ENCODE measurements at regions not wholly inside any gene's neighbourhood (a gene's known extent, or its start where the extent isn't known, plus 50 kb on each side); places are given as distances from the start of the nearest gene placed in this dataset.

- TF ChIP-seq CTCF (IDR thresholded peaks at IDR 0.05): no peak
- no peak for DNase-seq (ENCODE audit: extremely low spot score, unreplicated experiment)
- H3K27me3 Mint-ChIP-seq (ENCODE audit: unreplicated experiment): peaks cover 9% of the 10 kb centered on the region
- H3K36me3 Mint-ChIP-seq (ENCODE audit: unreplicated experiment): no peaks in the 10 kb centered on the region
- H3K4me1 Mint-ChIP-seq (ENCODE audit: unreplicated experiment): peaks cover 7% of the 10 kb centered on the region
- peaks cover 9% of the 10 kb centered on the region for H3K9me3 Mint-ChIP-seq (ENCODE audit: unreplicated experiment)
- H3K27ac Mint-ChIP-seq (ENCODE audit: unreplicated experiment): no peak overlapping the region
- H3K4me3 Mint-ChIP-seq (ENCODE audit: unreplicated experiment): no peak overlapping the region
Observed at GRCh38 chr1:83698644-83699043, 300.3 kb downstream of the TTLL7 start.

- peaks cover 9% of the 10 kb centered on the region for H3K27me3 Mint-ChIP-seq (ENCODE audit: unreplicated experiment)
- peaks cover 9% of the 10 kb centered on the region for H3K9me3 Mint-ChIP-seq (ENCODE audit: unreplicated experiment)
- no peak overlapping the region for H3K27ac Mint-ChIP-seq (ENCODE audit: unreplicated experiment)
- TF ChIP-seq CTCF (IDR thresholded peaks at IDR 0.05): no peak
- H3K4me3 Mint-ChIP-seq (ENCODE audit: unreplicated experiment): no peak overlapping the region
- no peak for DNase-seq (ENCODE audit: extremely low spot score, unreplicated experiment)
- H3K4me1 Mint-ChIP-seq (ENCODE audit: unreplicated experiment): peaks cover 14% of the 10 kb centered on the region
- H3K36me3 Mint-ChIP-seq (ENCODE audit: unreplicated experiment): no peaks in the 10 kb centered on the region
Observed at GRCh38 chr1:83697961-83698360, 301.0 kb downstream of the TTLL7 start.

- Mint-ChIP-seq H3K27me3 (ENCODE audit: unreplicated experiment) (peaks cover 9% of the 10 kb centered on the region), H3K9me3 (ENCODE audit: unreplicated experiment) (peaks cover 9% of the 10 kb centered on the region), H3K36me3 (ENCODE audit: unreplicated experiment) (no peaks in the 10 kb centered on the region), H3K4me3 (ENCODE audit: unreplicated experiment) (no peak overlapping the region), H3K4me1 (ENCODE audit: unreplicated experiment) (peaks cover 21% of the 10 kb centered on the region), H3K27ac (ENCODE audit: unreplicated experiment) (no peak overlapping the region)
- no peak for DNase-seq (ENCODE audit: extremely low spot score, unreplicated experiment)
- TF ChIP-seq CTCF (IDR thresholded peaks at IDR 0.05): no peak
Observed at GRCh38 chr1:83697220-83697619, 301.7 kb downstream of the TTLL7 start.

GRCh38 chr1:83694449-83694848 lies 304.5 kb downstream of the TTLL7 start:
- Mint-ChIP-seq H3K27ac (ENCODE audit: unreplicated experiment) (no peak overlapping the region), H3K4me1 (ENCODE audit: unreplicated experiment) (peaks cover 23% of the 10 kb centered on the region), H3K4me3 (ENCODE audit: unreplicated experiment) (no peak overlapping the region), H3K9me3 (ENCODE audit: unreplicated experiment) (peaks cover 8% of the 10 kb centered on the region), H3K27me3 (ENCODE audit: unreplicated experiment) (peaks cover 9% of the 10 kb centered on the region), H3K36me3 (ENCODE audit: unreplicated experiment) (no peaks in the 10 kb centered on the region)
- DNase-seq (ENCODE audit: extremely low spot score, unreplicated experiment): no peak
- TF ChIP-seq CTCF (IDR thresholded peaks at IDR 0.05): no peak

- Mint-ChIP-seq H3K27ac (ENCODE audit: unreplicated experiment) (no peak overlapping the region), H3K9me3 (ENCODE audit: unreplicated experiment) (peaks cover 2% of the 10 kb centered on the region), H3K4me1 (ENCODE audit: unreplicated experiment) (peaks cover 23% of the 10 kb centered on the region), H3K36me3 (ENCODE audit: unreplicated experiment) (no peaks in the 10 kb centered on the region), H3K4me3 (ENCODE audit: unreplicated experiment) (peak overlapping the region; percentile 71), H3K27me3 (ENCODE audit: unreplicated experiment) (peaks cover 9% of the 10 kb centered on the region)
- TF ChIP-seq CTCF (IDR thresholded peaks at IDR 0.05): no peak
- no peak for DNase-seq (ENCODE audit: extremely low spot score, unreplicated experiment)
Observed at GRCh38 chr1:83693427-83694126, 305.4 kb downstream of the TTLL7 start.

All from osteocyte (in vitro differentiated cells).